ENCODE measurements at regions not wholly inside any gene's neighbourhood (a gene's known extent, or its start where the extent isn't known, plus 50 kb on each side); places are given as distances from the start of the nearest gene placed in this dataset.

DNA sequence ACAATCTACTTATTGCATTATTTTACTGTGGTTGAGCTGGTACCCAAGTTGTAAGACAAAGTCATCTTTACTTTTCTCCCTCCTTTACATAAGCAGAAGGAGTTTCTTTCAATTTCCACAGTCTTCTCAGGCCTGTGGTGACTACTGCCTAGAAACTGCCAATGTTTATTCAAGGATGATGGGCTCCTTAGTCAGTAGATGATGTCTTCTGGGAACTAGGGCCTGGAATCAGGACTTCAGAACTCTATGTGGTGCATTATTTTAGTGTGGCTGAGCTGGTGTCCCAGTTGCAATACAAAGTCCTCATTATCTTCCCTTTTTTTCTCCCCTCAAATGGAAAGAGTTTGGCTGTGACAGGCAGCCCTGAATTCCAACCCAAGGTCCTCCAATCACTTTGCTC, 1762.5 kb downstream of the SI start:
- TF ChIP-seq POLR2AphosphoS5 (IDR thresholded peaks at IDR 0.05; ENCODE audit: low read depth, low read length) (no peak), POLR2A (IDR thresholded peaks at IDR 0.05; ENCODE audit: borderline replicate concordance, extremely low read depth, insufficient read depth, insufficient read length) (no peak), YY1 (IDR thresholded peaks at IDR 0.05; ENCODE audit: extremely low read depth, insufficient replicate concordance, low read depth, low read length) (no peak), EZH2 (IDR thresholded peaks at IDR 0.05) (no peak), SIN3A (IDR thresholded peaks at IDR 0.05; ENCODE audit: low read depth) (no peak)
- TF ChIP-seq, protein P1, sequence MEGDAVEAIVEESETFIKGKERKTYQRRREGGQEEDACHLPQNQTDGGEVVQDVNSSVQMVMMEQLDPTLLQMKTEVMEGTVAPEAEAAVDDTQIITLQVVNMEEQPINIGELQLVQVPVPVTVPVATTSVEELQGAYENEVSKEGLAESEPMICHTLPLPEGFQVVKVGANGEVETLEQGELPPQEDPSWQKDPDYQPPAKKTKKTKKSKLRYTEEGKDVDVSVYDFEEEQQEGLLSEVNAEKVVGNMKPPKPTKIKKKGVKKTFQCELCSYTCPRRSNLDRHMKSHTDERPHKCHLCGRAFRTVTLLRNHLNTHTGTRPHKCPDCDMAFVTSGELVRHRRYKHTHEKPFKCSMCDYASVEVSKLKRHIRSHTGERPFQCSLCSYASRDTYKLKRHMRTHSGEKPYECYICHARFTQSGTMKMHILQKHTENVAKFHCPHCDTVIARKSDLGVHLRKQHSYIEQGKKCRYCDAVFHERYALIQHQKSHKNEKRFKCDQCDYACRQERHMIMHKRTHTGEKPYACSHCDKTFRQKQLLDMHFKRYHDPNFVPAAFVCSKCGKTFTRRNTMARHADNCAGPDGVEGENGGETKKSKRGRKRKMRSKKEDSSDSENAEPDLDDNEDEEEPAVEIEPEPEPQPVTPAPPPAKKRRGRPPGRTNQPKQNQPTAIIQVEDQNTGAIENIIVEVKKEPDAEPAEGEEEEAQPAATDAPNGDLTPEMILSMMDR (IDR thresholded peaks at IDR 0.05 in 2 of 3, conservative IDR thresholded peaks at IDR 0.05 in 1 of 3; ENCODE audit: borderline replicate concordance in 1 of 3, insufficient read depth in 1 of 3, low read depth in 2 of 3, low read length in 2 of 3): no peak
- TF ChIP-seq, protein P2, sequence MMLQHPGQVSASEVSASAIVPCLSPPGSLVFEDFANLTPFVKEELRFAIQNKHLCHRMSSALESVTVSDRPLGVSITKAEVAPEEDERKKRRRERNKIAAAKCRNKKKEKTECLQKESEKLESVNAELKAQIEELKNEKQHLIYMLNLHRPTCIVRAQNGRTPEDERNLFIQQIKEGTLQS (IDR thresholded peaks at IDR 0.05): no peak
- TF ChIP-seq, protein P3, sequence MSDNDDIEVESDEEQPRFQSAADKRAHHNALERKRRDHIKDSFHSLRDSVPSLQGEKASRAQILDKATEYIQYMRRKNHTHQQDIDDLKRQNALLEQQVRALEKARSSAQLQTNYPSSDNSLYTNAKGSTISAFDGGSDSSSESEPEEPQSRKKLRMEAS (IDR thresholded peaks at IDR 0.05): no peak
- TF ChIP-seq, protein P4, sequence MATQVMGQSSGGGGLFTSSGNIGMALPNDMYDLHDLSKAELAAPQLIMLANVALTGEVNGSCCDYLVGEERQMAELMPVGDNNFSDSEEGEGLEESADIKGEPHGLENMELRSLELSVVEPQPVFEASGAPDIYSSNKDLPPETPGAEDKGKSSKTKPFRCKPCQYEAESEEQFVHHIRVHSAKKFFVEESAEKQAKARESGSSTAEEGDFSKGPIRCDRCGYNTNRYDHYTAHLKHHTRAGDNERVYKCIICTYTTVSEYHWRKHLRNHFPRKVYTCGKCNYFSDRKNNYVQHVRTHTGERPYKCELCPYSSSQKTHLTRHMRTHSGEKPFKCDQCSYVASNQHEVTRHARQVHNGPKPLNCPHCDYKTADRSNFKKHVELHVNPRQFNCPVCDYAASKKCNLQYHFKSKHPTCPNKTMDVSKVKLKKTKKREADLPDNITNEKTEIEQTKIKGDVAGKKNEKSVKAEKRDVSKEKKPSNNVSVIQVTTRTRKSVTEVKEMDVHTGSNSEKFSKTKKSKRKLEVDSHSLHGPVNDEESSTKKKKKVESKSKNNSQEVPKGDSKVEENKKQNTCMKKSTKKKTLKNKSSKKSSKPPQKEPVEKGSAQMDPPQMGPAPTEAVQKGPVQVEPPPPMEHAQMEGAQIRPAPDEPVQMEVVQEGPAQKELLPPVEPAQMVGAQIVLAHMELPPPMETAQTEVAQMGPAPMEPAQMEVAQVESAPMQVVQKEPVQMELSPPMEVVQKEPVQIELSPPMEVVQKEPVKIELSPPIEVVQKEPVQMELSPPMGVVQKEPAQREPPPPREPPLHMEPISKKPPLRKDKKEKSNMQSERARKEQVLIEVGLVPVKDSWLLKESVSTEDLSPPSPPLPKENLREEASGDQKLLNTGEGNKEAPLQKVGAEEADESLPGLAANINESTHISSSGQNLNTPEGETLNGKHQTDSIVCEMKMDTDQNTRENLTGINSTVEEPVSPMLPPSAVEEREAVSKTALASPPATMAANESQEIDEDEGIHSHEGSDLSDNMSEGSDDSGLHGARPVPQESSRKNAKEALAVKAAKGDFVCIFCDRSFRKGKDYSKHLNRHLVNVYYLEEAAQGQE (IDR thresholded peaks at IDR 0.05; ENCODE audit: low read depth): no peak
- TF ChIP-seq, protein P5, sequence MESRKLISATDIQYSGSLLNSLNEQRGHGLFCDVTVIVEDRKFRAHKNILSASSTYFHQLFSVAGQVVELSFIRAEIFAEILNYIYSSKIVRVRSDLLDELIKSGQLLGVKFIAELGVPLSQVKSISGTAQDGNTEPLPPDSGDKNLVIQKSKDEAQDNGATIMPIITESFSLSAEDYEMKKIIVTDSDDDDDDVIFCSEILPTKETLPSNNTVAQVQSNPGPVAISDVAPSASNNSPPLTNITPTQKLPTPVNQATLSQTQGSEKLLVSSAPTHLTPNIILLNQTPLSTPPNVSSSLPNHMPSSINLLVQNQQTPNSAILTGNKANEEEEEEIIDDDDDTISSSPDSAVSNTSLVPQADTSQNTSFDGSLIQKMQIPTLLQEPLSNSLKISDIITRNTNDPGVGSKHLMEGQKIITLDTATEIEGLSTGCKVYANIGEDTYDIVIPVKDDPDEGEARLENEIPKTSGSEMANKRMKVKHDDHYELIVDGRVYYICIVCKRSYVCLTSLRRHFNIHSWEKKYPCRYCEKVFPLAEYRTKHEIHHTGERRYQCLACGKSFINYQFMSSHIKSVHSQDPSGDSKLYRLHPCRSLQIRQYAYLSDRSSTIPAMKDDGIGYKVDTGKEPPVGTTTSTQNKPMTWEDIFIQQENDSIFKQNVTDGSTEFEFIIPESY (IDR thresholded peaks at IDR 0.05; ENCODE audit: extremely low read depth, insufficient replicate concordance, low read length): no peak

All from HCT116 (cell line).